ENCODE measurements at regions not wholly inside any gene's neighbourhood (a gene's known extent, or its start where the extent isn't known, plus 50 kb on each side); places are given as distances from the start of the nearest gene placed in this dataset.

DNA sequence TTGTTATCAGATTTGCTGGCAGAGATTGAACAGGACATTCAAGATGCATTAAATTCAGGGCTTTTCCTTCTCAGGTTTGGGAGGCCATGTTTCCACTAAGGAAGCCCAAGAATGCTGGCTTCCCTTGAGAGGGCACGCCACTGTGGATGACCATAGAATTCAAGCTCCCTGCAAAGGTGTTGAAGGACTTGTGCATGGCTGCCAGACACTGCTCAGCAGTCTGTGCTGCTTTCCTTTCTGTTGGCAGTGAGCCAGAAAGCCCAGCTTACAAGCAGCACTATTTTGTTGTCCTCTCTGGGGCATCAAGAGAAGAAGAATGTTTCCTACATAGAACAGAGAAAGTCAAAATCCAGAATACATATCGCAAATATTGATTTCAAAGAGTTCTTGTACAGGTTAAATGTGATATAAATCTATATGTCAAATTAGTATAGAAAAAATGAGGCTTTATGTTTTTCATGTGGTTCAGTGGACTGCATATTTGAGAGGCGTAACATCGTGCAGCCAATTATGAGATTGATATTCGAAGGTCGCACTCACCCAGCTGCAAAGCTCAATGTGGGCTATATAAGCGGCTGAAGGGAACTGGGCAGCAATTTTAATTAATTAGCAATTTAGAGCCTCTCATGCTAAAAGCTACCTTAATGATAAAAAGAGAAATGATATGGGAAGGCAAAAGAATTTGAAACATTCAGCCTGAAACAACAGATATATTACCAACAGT lies 103.1 kb upstream of the ISL1 start:
- no peak for DNase-seq

- no peak for DNase-seq
Measured at GRCh38 chr5:51286046-51286445, 97.2 kb upstream of the ISL1 start.

DNA sequence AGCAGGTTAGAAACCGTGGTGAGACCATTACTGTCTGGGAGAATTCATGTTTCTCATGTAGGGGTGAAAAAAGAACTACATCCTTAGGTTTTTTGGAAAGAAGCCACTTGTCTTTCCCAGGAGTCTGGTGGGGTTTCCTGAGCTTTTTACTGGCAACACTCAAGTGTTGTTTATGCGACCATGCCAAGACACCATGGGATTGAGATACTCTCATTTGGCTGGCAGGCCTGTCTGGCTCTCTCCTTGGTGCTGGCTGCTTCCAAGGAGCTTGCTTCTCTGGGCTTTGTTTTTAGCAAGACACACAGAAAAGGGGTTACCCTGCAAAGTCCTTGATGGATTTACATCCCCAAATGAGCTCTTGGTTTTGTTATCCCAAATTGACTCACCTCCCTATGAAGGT lies 80.9 kb upstream of the ISL1 start:
- no peak for DNase-seq

DNA sequence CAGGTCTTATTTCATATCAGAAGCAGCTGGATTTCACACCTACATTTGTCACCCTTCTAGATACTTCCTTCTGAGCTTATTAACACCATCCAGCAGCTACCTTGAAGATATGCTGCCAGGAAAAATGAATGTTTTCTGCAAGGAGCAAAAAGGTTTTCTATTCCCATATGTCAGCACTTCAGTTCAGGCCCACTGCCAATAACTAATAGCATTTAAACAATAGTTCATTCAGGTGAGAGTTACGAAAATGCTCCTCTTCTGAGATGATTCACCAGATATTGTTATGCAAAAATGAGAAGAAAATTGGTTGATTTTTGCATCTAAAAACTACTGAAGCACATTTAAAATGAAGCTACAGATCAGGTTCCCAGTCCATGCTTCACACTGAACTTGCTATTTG lies 56.4 kb upstream of the ISL1 start:
- DNase-seq, result no peak
